ENCODE measurements at regions not wholly inside any gene's neighbourhood (a gene's known extent, or its start where the extent isn't known, plus 50 kb on each side); places are given as distances from the start of the nearest gene placed in this dataset.

GRCh38 chr1:119316870-119317416 is 51.6 kb upstream of the HAO2 start:
- Histone ChIP-seq H2AFZ (no peak overlapping the region), H3K4me1 (replicated peaks; ENCODE audit: insufficient read depth) (no peaks in the 10 kb centered on the region), H3K36me3 (ENCODE audit: low read depth) (no peaks in the 10 kb centered on the region), H3K9me3 (ENCODE audit: insufficient read depth, low read depth) (no peaks in the 10 kb centered on the region; the same call in 1 of the 2 replicates), H3K27me3 (ENCODE audit: insufficient read depth, low read depth) (peaks cover 14% of the 10 kb centered on the region), H3F3A (ENCODE audit: insufficient read depth, low read depth) (no peaks in the 10 kb centered on the region), H3K4me2 (no peak overlapping the region), H4K20me1 (ENCODE audit: insufficient read depth) (no peaks in the 10 kb centered on the region), H3K79me2 (ENCODE audit: low read depth) (no peaks in the 10 kb centered on the region), H3K4me3 (no peak overlapping the region), H3K9me2 (ENCODE audit: insufficient read depth) (no peaks in the 10 kb centered on the region), H3K27ac (no peak overlapping the region)
- no peak for DNase-seq
- BruUV-seq (replicated peaks), result no TSS peak
- ChIA-PET CTCF (no interaction called here), POLR2A (ENCODE audit: unreplicated experiment) (no interaction called here)
- TF ChIP-seq, protein P1, sequence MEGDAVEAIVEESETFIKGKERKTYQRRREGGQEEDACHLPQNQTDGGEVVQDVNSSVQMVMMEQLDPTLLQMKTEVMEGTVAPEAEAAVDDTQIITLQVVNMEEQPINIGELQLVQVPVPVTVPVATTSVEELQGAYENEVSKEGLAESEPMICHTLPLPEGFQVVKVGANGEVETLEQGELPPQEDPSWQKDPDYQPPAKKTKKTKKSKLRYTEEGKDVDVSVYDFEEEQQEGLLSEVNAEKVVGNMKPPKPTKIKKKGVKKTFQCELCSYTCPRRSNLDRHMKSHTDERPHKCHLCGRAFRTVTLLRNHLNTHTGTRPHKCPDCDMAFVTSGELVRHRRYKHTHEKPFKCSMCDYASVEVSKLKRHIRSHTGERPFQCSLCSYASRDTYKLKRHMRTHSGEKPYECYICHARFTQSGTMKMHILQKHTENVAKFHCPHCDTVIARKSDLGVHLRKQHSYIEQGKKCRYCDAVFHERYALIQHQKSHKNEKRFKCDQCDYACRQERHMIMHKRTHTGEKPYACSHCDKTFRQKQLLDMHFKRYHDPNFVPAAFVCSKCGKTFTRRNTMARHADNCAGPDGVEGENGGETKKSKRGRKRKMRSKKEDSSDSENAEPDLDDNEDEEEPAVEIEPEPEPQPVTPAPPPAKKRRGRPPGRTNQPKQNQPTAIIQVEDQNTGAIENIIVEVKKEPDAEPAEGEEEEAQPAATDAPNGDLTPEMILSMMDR (conservative IDR thresholded peaks at IDR 0.05), result no peak
- TF ChIP-seq EZH2 (IDR thresholded peaks at IDR 0.05; ENCODE audit: low read depth), result no peak
- intact Hi-C loops (cut with micrococcal nuclease; ENCODE audit: unreplicated experiment), result no loop called here

DNA sequence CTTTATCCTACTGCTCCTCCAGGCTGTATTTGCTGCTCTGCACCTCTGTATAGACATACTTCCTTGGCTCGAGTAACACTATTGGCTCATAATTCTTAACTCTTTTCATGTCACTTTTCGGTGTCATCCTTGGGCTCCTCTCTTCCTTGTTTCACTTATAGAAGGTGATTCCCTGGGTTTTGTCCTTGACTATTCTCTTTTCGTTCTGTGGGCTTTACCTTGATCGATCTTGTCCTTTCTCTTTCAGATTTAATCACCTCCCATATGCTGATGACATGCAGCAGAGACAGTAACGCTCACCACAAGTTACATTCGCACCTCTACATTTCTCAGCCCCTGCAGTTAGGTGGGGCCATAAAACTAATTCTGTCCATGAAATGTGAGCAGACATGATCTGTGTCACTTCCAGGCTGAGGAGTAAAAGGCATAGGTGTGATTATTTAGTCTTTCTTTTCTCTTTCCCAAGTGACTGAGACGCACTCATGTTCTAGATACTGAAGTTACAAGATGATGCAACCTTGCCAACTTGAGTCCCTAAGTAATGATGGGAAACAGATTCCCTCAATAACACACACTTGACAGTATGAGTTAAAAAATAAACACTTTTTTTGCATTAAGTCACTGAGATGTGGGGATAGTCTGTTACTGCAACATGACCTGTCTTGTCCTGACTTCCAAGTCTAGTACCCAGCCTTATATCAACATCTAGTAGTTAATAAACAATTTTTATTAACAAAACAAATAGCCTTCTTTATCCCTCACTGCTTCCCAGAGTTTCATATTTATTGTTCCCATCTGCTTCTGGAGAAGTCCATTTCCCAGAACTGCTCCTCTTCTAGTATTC is 49.9 kb upstream of the HAO2 start:
- no peaks in the 10 kb centered on the region for H4K20me1 ChIP-seq (ENCODE audit: insufficient read depth)
- no peak overlapping the region for H3K4me3 ChIP-seq
- no peaks in the 10 kb centered on the region for H3K4me1 ChIP-seq (replicated peaks; ENCODE audit: insufficient read depth)
- DNase-seq, result no peak
- no TSS peak for BruUV-seq (replicated peaks)
- no peaks in the 10 kb centered on the region for H3F3A ChIP-seq (ENCODE audit: insufficient read depth, low read depth)
- POLR2A ChIA-PET (ENCODE audit: unreplicated experiment), result no interaction called here
- no peaks in the 10 kb centered on the region for H3K79me2 ChIP-seq (ENCODE audit: low read depth)
- intact Hi-C loops (cut with micrococcal nuclease; ENCODE audit: unreplicated experiment), result no loop called here
- no peaks in the 10 kb centered on the region; the same call in 1 of the 2 replicates for H3K9me3 ChIP-seq (ENCODE audit: insufficient read depth, low read depth)
- no peak overlapping the region for H3K27ac ChIP-seq
- H3K4me2 ChIP-seq, result no peak overlapping the region
- no peaks in the 10 kb centered on the region for H3K9me2 ChIP-seq (ENCODE audit: insufficient read depth)
- TF ChIP-seq, protein P1 (conservative IDR thresholded peaks at IDR 0.05), result no peak
- TF ChIP-seq EZH2 (IDR thresholded peaks at IDR 0.05; ENCODE audit: low read depth), result no peak
- no peak overlapping the region for H2AFZ ChIP-seq
- no peaks in the 10 kb centered on the region for H3K36me3 ChIP-seq (ENCODE audit: low read depth)
- peaks cover 9% of the 10 kb centered on the region for H3K27me3 ChIP-seq (ENCODE audit: insufficient read depth, low read depth)
- CTCF ChIA-PET, result no interaction called here

All from PC-9 (cell line).